NCI-H2196 (cell line): ENCODE measurements at regions not wholly inside any gene's neighbourhood (a gene's known extent, or its start where the extent isn't known, plus 50 kb on each side); places are given as distances from the start of the nearest gene placed in this dataset.

ENCODE experiments used
- DNase-seq: peaks from one replicate; lab custom pipeline; 2025; ENCODE audit not compliant: unreplicated experiment; lab: John Stamatoyannopoulos, UW

GRCh38 chr2:226338825-226339224 is 460.8 kb downstream of the IRS1 start:
- no peak for DNase-seq

GRCh38 chr2:226337941-226338600 is 461.5 kb downstream of the IRS1 start:
- no peak for DNase-seq

- DNase-seq, result no peak
Measured at GRCh38 chr2:226336283-226336682, 463.3 kb downstream of the IRS1 start.

- DNase-seq, result no peak
Measured at GRCh38 chr2:226334981-226335720, 464.5 kb downstream of the IRS1 start.

- no peak for DNase-seq
Measured at GRCh38 chr2:226333388-226333787, 466.2 kb downstream of the IRS1 start.

- DNase-seq, result no peak
Measured at GRCh38 chr2:226330206-226330605, 469.4 kb downstream of the IRS1 start.

- DNase-seq, result no peak
Measured at GRCh38 chr2:226329180-226329579, 470.4 kb downstream of the IRS1 start.

- DNase-seq, result no peak
Measured at GRCh38 chr2:226327830-226328229, 471.8 kb downstream of the IRS1 start.

- DNase-seq, result no peak
Measured at GRCh38 chr2:226325526-226325925, 474.1 kb downstream of the IRS1 start.

- DNase-seq, result no peak
Measured at GRCh38 chr2:226320076-226320948, 479.3 kb downstream of the IRS1 start.

GRCh38 chr2:226317970-226318369 is 481.6 kb downstream of the IRS1 start:
- no peak for DNase-seq

GRCh38 chr2:226313060-226313459 is 486.6 kb downstream of the IRS1 start:
- DNase-seq, result no peak

- DNase-seq, result no peak
Measured at GRCh38 chr2:226312155-226312554, 487.5 kb downstream of the IRS1 start.

- no peak for DNase-seq
Measured at GRCh38 chr2:226310146-226310545, 489.5 kb downstream of the IRS1 start.

GRCh38 chr2:226308986-226309385 is 490.6 kb downstream of the IRS1 start:
- DNase-seq, result no peak

- no peak for DNase-seq
Measured at GRCh38 chr2:226308323-226308680, 491.3 kb downstream of the IRS1 start.

- no peak for DNase-seq
Measured at GRCh38 chr2:226307487-226308322, 491.9 kb downstream of the IRS1 start.

- no peak for DNase-seq
Measured at GRCh38 chr2:226306969-226307368, 492.7 kb downstream of the IRS1 start.

- no peak for DNase-seq
Measured at GRCh38 chr2:226304308-226304707, 495.3 kb downstream of the IRS1 start.

- no peak for DNase-seq
Measured at GRCh38 chr2:226303707-226304106, 495.9 kb downstream of the IRS1 start.
